Kidney (tissue), 13 donors: ENCODE measurements at regions not wholly inside any gene's neighbourhood (a gene's known extent, or its start where the extent isn't known, plus 50 kb on each side); places are given as distances from the start of the nearest gene placed in this dataset.

Source experiments
- DNase-seq, 5 donors: peaks; one replicate each; pipeline ENCODE4 v3.0.0-alpha.2; 2013 to 2020
- FAIRE-seq: peaks from 2 replicates; lab custom pipeline; 2012; peaks lifted over from hg19 to GRCh38; lab: Jason Lieb, UNC
- H3K27ac ChIP-seq, 2 donors: one replicate each; pipeline ENCODE4 v1.7.0; 2013; ENCODE audit warnings: low read depth in 2 of 2, low read length in 2 of 2, inconsistent platforms in 1 of 2
- H3K27me3 ChIP-seq: one replicate; pipeline ENCODE4 v1.7.1; 2013; ENCODE audit warnings: low read length, inconsistent platforms; ENCODE audit not compliant: control insufficient read depth, insufficient read depth
- H3K36me3 ChIP-seq, 3 donors: one replicate each; pipeline versions ENCODE4 v1.7.0 to v1.7.1; 2013; ENCODE audit warnings: low read length in 3 of 3, control low read depth in 1 of 3, inconsistent platforms in 1 of 3; ENCODE audit not compliant: insufficient read depth in 3 of 3, control insufficient read depth in 2 of 3
- H3K4me1 ChIP-seq, 3 donors: one replicate each; pipeline versions ENCODE4 v1.7.0 to v1.7.1; 2013; ENCODE audit warnings: low read length in 3 of 3, inconsistent platforms in 1 of 3, low read depth in 1 of 3; ENCODE audit not compliant: control insufficient read depth in 2 of 3, insufficient read depth in 2 of 3
- H3K4me3 ChIP-seq, 3 donors: one replicate each; pipeline versions ENCODE4 v1.7.0 to v1.8.1; 2013; ENCODE audit warnings: low read length in 3 of 3, control low read depth in 1 of 3, inconsistent platforms in 1 of 3
- H3K9ac ChIP-seq, 3 donors: one replicate each; pipeline versions ENCODE4 v1.7.0 to v1.7.1; 2013; ENCODE audit warnings: low read length in 3 of 3, control low read depth in 1 of 3, inconsistent platforms in 1 of 3
- H3K9me3 ChIP-seq, 3 donors: one replicate each; pipeline versions ENCODE4 v1.7.0 to v1.7.1; 2013; ENCODE audit warnings: low read length in 3 of 3, control low read depth in 1 of 3, inconsistent platforms in 1 of 3; ENCODE audit not compliant: control insufficient read depth in 2 of 3, insufficient read depth in 1 of 3
- intact Hi-C: fragments of 100-400 bp; cut with DNase I; formaldehyde crosslinking; loops from one replicate; pipeline ENCODE4 v1.11.1; 2022
- TF ChIP-seq, protein P1 (sequence below): IDR thresholded peaks from 3 replicates; pipeline ENCODE4 v1.5.1; 2012; ENCODE audit warnings: mild to moderate bottlenecking, moderate library complexity, borderline replicate concordance; ENCODE audit not compliant: insufficient read depth; ENCODE audit errors: extremely low read depth
- donor health status: control.
- donor health status: control.
- donor health status: control.
- donor health status: control.
- donor health status: control.
- donor health status: DM: yes; HTN: yes; CAD: no.
- donor health status: Normal renal cell carcinoma (clear cell type).

DNA sequence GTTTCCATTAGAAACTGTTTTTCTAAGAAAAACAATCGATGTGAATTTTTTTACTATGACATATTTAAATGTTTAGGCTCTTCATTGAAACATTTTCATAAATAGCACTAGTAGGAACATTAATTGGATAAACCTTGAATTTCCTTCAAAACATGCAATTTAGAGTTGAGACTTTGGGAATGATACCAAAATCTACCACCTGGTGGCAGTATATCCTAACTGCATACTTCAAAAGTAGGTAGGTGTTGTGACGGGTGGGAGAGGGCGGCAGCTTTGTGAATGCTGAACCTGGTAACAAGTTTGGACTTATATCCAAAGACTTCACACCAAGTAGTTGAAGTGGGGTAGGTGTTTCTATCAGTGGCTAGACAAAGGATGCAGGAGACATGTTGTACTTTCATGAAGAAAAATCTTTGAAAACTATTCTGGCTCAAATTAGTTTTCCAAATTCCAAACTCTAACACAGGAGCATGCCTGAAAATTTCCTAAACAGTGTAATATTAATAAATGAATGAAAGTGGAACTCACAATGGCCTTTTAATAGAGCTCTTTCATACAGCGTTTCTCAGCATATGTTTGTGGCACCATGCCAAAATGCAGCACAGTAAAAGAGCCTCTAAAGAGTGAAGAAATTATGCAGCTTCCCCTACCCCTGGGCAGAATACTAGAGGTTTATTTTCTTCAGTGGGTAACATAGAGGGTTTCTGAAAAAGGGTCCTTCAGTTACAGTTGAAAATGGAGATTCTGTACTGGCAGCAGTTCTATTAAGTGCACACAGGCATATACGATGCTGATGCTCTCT is 201.0 kb upstream of the TPK1 start:
- intact Hi-C loops = no loop called here
- DNase-seq (peak in 4 of 5 donors; percentile 21 to 74 (median 52)), FAIRE-seq (no peak)
- TF ChIP-seq, protein P1, sequence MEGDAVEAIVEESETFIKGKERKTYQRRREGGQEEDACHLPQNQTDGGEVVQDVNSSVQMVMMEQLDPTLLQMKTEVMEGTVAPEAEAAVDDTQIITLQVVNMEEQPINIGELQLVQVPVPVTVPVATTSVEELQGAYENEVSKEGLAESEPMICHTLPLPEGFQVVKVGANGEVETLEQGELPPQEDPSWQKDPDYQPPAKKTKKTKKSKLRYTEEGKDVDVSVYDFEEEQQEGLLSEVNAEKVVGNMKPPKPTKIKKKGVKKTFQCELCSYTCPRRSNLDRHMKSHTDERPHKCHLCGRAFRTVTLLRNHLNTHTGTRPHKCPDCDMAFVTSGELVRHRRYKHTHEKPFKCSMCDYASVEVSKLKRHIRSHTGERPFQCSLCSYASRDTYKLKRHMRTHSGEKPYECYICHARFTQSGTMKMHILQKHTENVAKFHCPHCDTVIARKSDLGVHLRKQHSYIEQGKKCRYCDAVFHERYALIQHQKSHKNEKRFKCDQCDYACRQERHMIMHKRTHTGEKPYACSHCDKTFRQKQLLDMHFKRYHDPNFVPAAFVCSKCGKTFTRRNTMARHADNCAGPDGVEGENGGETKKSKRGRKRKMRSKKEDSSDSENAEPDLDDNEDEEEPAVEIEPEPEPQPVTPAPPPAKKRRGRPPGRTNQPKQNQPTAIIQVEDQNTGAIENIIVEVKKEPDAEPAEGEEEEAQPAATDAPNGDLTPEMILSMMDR = peak; percentile 74
- Histone ChIP-seq H3K4me3 (no peak overlapping the region), H3K9me3 (no peaks in the 10 kb centered on the region), H3K4me1 (no peaks in the 10 kb centered on the region), H3K27ac (no peak overlapping the region), H3K27me3 (no peaks in the 10 kb centered on the region), H3K36me3 (no peaks in the 10 kb centered on the region), H3K9ac (no peak overlapping the region)

DNA sequence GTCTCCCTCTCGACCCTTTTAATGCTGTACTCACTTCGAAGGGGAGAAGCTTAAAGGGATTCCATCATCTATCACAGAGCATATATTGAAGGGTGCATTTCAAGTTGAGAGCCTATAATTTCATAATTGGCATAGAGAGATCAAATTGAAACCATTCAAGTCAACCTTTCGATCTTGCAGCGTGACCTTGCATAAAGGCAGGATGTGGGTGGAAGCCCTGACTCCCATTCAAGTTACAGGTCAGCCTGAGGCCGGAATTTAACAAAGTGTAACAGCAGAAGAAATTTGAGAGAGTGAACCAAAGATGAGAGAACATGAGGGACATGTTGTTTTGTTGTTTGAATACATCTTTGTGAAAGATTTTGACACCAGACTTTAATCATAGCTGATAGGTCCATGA is 195.3 kb upstream of the TPK1 start:
- intact Hi-C loops = no loop called here
- H3K4me3 ChIP-seq = no peak overlapping the region
- H3K9ac ChIP-seq = no peak overlapping the region
- DNase-seq (peak in 2 of 5 donors; percentile 8 to 20), FAIRE-seq (no peak)
- H3K4me1 ChIP-seq = no peaks in the 10 kb centered on the region
- H3K9me3 ChIP-seq = no peaks in the 10 kb centered on the region
- TF ChIP-seq, protein P1 = no peak
- no peak overlapping the region for H3K27ac ChIP-seq
- no peaks in the 10 kb centered on the region for H3K36me3 ChIP-seq
- H3K27me3 ChIP-seq = no peaks in the 10 kb centered on the region

DNA sequence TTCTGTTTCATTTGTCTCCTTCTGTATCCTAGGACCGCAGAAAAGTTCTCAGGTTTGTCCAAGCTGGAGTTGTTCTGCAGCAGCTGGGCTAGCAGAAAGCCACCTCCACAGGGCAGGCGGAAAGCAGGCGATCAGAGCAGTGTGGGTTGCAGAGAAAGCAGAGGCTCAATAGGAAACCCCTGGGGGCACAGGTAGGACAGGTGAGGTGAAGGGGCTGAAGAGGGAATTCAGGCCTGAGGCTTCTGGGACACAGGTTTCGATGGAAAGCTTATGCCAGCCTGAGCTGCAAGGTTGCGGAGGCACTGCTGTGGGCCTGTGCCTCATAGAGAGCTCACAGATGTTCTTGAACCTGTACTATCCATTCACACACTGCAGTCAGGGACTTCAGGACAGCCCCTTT is 194.9 kb upstream of the TPK1 start:
- no peak overlapping the region for H3K27ac ChIP-seq
- intact Hi-C loops = no loop called here
- no peak overlapping the region for H3K4me3 ChIP-seq
- H3K9me3 ChIP-seq = no peaks in the 10 kb centered on the region
- H3K27me3 ChIP-seq = no peaks in the 10 kb centered on the region
- TF ChIP-seq, protein P1 = no peak
- DNase-seq (no peak), FAIRE-seq (no peak)
- no peak overlapping the region for H3K9ac ChIP-seq
- no peaks in the 10 kb centered on the region for H3K4me1 ChIP-seq
- no peaks in the 10 kb centered on the region for H3K36me3 ChIP-seq

DNA sequence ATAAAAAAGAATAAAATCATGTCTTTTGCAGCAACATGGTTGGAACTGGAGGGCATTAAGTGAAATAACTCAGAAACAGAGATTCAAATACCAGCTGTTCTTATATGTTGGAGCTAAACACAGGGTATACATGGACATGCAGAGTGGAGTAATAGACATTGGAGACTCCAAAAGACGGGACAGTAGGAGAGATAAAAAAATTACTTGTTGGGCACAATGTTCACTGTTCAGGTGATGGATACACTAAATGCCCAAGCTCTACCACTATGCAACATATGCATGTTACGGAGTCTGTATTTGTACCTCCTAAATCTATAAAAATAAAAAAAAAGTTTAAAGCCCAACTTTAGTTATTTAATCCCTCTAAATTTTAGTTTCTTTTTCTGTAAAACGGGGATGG is 184.6 kb upstream of the TPK1 start:
- H3K4me1 ChIP-seq = no peaks in the 10 kb centered on the region
- intact Hi-C loops = no loop called here
- H3K4me3 ChIP-seq = no peak overlapping the region
- no peak overlapping the region for H3K27ac ChIP-seq
- no peak for DNase-seq
- no peak overlapping the region for H3K9ac ChIP-seq
- TF ChIP-seq, protein P1 = no peak
- no peaks in the 10 kb centered on the region for H3K9me3 ChIP-seq
- FAIRE-seq = no peak
- H3K27me3 ChIP-seq = no peaks in the 10 kb centered on the region
- H3K36me3 ChIP-seq = no peaks in the 10 kb centered on the region
